H1 (cell line): ENCODE measurements at regions not wholly inside any gene's neighbourhood (a gene's known extent, or its start where the extent isn't known, plus 50 kb on each side); places are given as distances from the start of the nearest gene placed in this dataset.

Experiments used
- CTCF ChIA-PET: fragments of 300-600 bp; sonication (Branson Sonifier 250); formaldehyde crosslinking; loops from one replicate; lab custom pipeline; 2021; ENCODE audit not compliant: partially characterized antibody; lab: Charles Lee
- POLR2A ChIA-PET: fragments of 300-600 bp; sonication (Branson Sonifier 250); formaldehyde crosslinking; loops from one replicate; lab custom pipeline; 2021; ENCODE audit warnings: inconsistent platforms; ENCODE audit not compliant: partially characterized antibody; lab: Charles Lee
- DNase-seq, 2 experiments: peaks; one replicate each; pipeline versions ENCODE4 v3.0.0 to v3.0.0-alpha.2; 2010 to 2022; ENCODE audit warnings: low spot score in 2 of 2, low read depth in 1 of 2, mixed read lengths in 1 of 2
- FAIRE-seq: peaks from 2 replicates; lab custom pipeline; 2011; peaks lifted over from hg19 to GRCh38; lab: Jason Lieb, UNC
- H2AFZ ChIP-seq: 2 replicates; pipeline ENCODE4 v1.8.1; 2012; ENCODE audit warnings: low read length, inconsistent platforms
- H2AK5ac ChIP-seq: 2 replicates; pipeline ENCODE4 v1.6.1; 2013; ENCODE audit warnings: low read depth, low read length
- H2BK120ac ChIP-seq: replicated peaks from 2 replicates; pipeline ENCODE3; 2013; ENCODE audit warnings: low read depth, low read length, inconsistent platforms
- H2BK12ac ChIP-seq: 2 replicates; pipeline ENCODE4 v1.6.1; 2013; ENCODE audit warnings: low read depth, low read length
- H2BK15ac ChIP-seq: 2 replicates; pipeline ENCODE4 v1.6.1; 2013; ENCODE audit warnings: low read length
- H2BK20ac ChIP-seq: 2 replicates; pipeline ENCODE4 v1.6.1; 2013; ENCODE audit warnings: low read length
- H2BK5ac ChIP-seq: 2 replicates; pipeline ENCODE4 v1.6.1; 2013; ENCODE audit warnings: low read depth, low read length
- H3K14ac ChIP-seq: 2 replicates; pipeline ENCODE4 v1.6.1; 2013; ENCODE audit warnings: inconsistent platforms; ENCODE audit not compliant: insufficient read length
- H3K18ac ChIP-seq: 2 replicates; pipeline ENCODE4 v1.6.1; 2013; ENCODE audit warnings: low read length; ENCODE audit errors: extremely low read depth
- H3K23ac ChIP-seq: 2 replicates; pipeline ENCODE4 v1.6.1; 2013; ENCODE audit warnings: inconsistent platforms; ENCODE audit not compliant: insufficient read length
- H3K23me2 ChIP-seq: 2 replicates; pipeline ENCODE4 v1.6.1; 2013; ENCODE audit warnings: low read depth, low read length
- H3K27ac ChIP-seq: 2 replicates; pipeline ENCODE4 v1.6.1; 2011; ENCODE audit warnings: low read depth, low read length, inconsistent platforms
- H3K27me3 ChIP-seq, 4 experiments: replicated peaks in 1 of 4; 1 replicate in 1 of 4; 2 replicates in 3 of 4; pipeline versions ENCODE4 v1.6.1 to v1.8.1; 2011 to 2013; ENCODE audit warnings: low read length in 3 of 4, mild to moderate bottlenecking in 3 of 4, inconsistent platforms in 2 of 4, mixed read lengths in 2 of 4, moderate library complexity in 1 of 4; ENCODE audit not compliant: control insufficient read depth in 3 of 4, insufficient read depth in 3 of 4; ENCODE audit errors: extremely low read depth in 1 of 4
- H3K36me3 ChIP-seq, 4 experiments: 2 replicates each; pipeline versions ENCODE4 v1.6.1 to v1.8.1; 2011 to 2013; ENCODE audit warnings: mild to moderate bottlenecking in 4 of 4, low read length in 3 of 4, moderate library complexity in 2 of 4, control low read depth in 1 of 4, inconsistent platforms in 1 of 4; ENCODE audit not compliant: insufficient read depth in 4 of 4, control insufficient read depth in 2 of 4
- H3K4ac ChIP-seq: replicated peaks from 2 replicates; pipeline ENCODE3; 2013; ENCODE audit warnings: low read length, low read depth, mixed read lengths, inconsistent platforms; ENCODE audit not compliant: insufficient read length
- H3K4me1 ChIP-seq, 4 experiments: replicated peaks in 1 of 4; 1 replicate in 1 of 4; 2 replicates in 3 of 4; pipeline versions ENCODE4 v1.6.1 to v1.8.1; 2011 to 2013; ENCODE audit warnings: low read length in 3 of 4, inconsistent platforms in 2 of 4, mixed read lengths in 1 of 4; ENCODE audit not compliant: insufficient read depth in 4 of 4, control insufficient read depth in 3 of 4
- H3K4me2 ChIP-seq, 2 experiments: 2 replicates each; pipeline versions ENCODE4 v1.6.1 to v1.8.1; 2011 to 2013; ENCODE audit warnings: low read depth in 2 of 2, low read length in 2 of 2, control low read depth in 1 of 2, inconsistent platforms in 1 of 2, mild to moderate bottlenecking in 1 of 2; ENCODE audit not compliant: insufficient read depth in 1 of 2
- H3K4me3 ChIP-seq, 4 experiments: fragments of 200-600, 300-600 bp in 1 of 4; sonication (generic), shearing (Covaris generic), sonication (Bioruptor Twin) in 1 of 4; 2 replicates each; pipeline versions ENCODE4 v1.5.1 to v1.8.1; 2011 to 2016; ENCODE audit warnings: low read length in 4 of 4, low read depth in 3 of 4, control low read depth in 2 of 4, inconsistent platforms in 2 of 4, mild to moderate bottlenecking in 2 of 4, mixed read lengths in 1 of 4, moderate library complexity in 1 of 4; ENCODE audit not compliant: insufficient read depth in 2 of 4; ENCODE audit errors: extremely low read depth in 1 of 4
- H3K56ac ChIP-seq: replicated peaks from 2 replicates; pipeline ENCODE3; 2013; ENCODE audit warnings: low read depth, mild to moderate bottlenecking, mixed read lengths, low read length, inconsistent platforms; ENCODE audit not compliant: insufficient read length
- H3K79me1 ChIP-seq: 2 replicates; pipeline ENCODE4 v1.6.1; 2013; ENCODE audit warnings: low read depth, low read length, control low read depth
- H3K79me2 ChIP-seq, 2 experiments: 2 replicates each; pipeline versions ENCODE4 v1.6.1 to v1.8.1; 2012 to 2013; ENCODE audit warnings: low read length in 2 of 2, mild to moderate bottlenecking in 2 of 2, inconsistent platforms in 1 of 2; ENCODE audit not compliant: insufficient read depth in 2 of 2, control insufficient read depth in 1 of 2
- H3K9ac ChIP-seq, 4 experiments: replicated peaks in 1 of 4; 1 replicate in 1 of 4; 2 replicates in 3 of 4; pipeline versions ENCODE4 v1.6.1 to v1.8.1; 2011 to 2013; ENCODE audit warnings: low read depth in 3 of 4, low read length in 3 of 4, control low read depth in 2 of 4, mild to moderate bottlenecking in 2 of 4, moderate library complexity in 2 of 4, inconsistent platforms in 1 of 4; ENCODE audit errors: extremely low read depth in 1 of 4
- H3K9me3 ChIP-seq, 2 experiments: 2 replicates each; pipeline versions ENCODE4 v1.6.1 to v1.8.1; 2012 to 2013; ENCODE audit warnings: mild to moderate bottlenecking in 2 of 2, moderate library complexity in 2 of 2, control low read depth in 1 of 2, inconsistent platforms in 1 of 2, low read depth in 1 of 2, low read length in 1 of 2, mixed read lengths in 1 of 2; ENCODE audit not compliant: insufficient read depth in 2 of 2
- H4K20me1 ChIP-seq, 2 experiments: replicated peaks in 1 of 2; 2 replicates each; pipeline versions ENCODE3 to v1.8.1; 2011 to 2013; ENCODE audit warnings: inconsistent platforms in 2 of 2, low read length in 2 of 2, mild to moderate bottlenecking in 1 of 2; ENCODE audit not compliant: insufficient read depth in 2 of 2, control insufficient read depth in 1 of 2
- H4K5ac ChIP-seq: 2 replicates; pipeline ENCODE4 v1.6.1; 2013; ENCODE audit warnings: low read length, low read depth, mixed read lengths, inconsistent platforms; ENCODE audit not compliant: insufficient read length
- H4K8ac ChIP-seq: 2 replicates; pipeline ENCODE4 v1.8.0; 2013; ENCODE audit warnings: mild to moderate bottlenecking, moderate library complexity, low read length, inconsistent platforms; ENCODE audit not compliant: insufficient read depth; ENCODE audit errors: extremely low read depth
- H4K91ac ChIP-seq: replicated peaks from 2 replicates; pipeline ENCODE3; 2013; ENCODE audit warnings: low read length, mixed read lengths, inconsistent platforms; ENCODE audit not compliant: insufficient read length
- ASH2L ChIP-seq: fragments of 200-600, 300-600 bp; sonication (generic); IDR thresholded peaks from one replicate; pipeline ENCODE4 v1.7.1; 2017; ENCODE audit warnings: low read length
- BACH1 ChIP-seq: IDR thresholded peaks from 2 replicates; pipeline ENCODE4 v1.6.1; 2012; ENCODE audit warnings: low read length, improper control_type of control experiment
- CBX8 ChIP-seq: fragments of 300-800, 300-1000 bp; sonication (generic); IDR thresholded peaks from 2 replicates; pipeline ENCODE4 v1.7.1; 2016; ENCODE audit warnings: low read depth, low read length, borderline replicate concordance
- CTCF ChIP-seq, 3 experiments: IDR thresholded peaks; 1 replicate in 2 of 3; 2 replicates in 1 of 3; pipeline versions ENCODE4 v1.5.1 to v1.6.1; 2011; ENCODE audit warnings: low read length in 3 of 3, mild to moderate bottlenecking in 3 of 3, inconsistent platforms in 2 of 3, low read depth in 1 of 3, moderate library complexity in 1 of 3; ENCODE audit not compliant: insufficient read depth in 1 of 3; ENCODE audit errors: control extremely low read depth in 1 of 3
- POU5F1 ChIP-seq: IDR thresholded peaks from 2 replicates; pipeline ENCODE4 v1.6.1; 2011; ENCODE audit warnings: low read depth, mild to moderate bottlenecking, low read length, moderate library complexity
- SIN3A ChIP-seq, 2 experiments: IDR thresholded peaks in 1 of 2; conservative IDR thresholded peaks in 1 of 2; 2 replicates each; pipeline ENCODE4 v1.6.1; 2011 to 2012; ENCODE audit warnings: low read length in 2 of 2, improper control_type of control experiment in 1 of 2, low read depth in 1 of 2, mild to moderate bottlenecking in 1 of 2
- SIX5 ChIP-seq: IDR thresholded peaks from 2 replicates; pipeline ENCODE4 v1.6.1; 2011; ENCODE audit warnings: mild to moderate bottlenecking, low read depth, low read length
- SP1 ChIP-seq: IDR thresholded peaks from 2 replicates; pipeline ENCODE4 v1.6.1; 2011; ENCODE audit warnings: low read depth, low read length
- TAF7 ChIP-seq: optimal IDR thresholded peaks from 2 replicates; pipeline ENCODE3; 2011; ENCODE audit warnings: low read depth, mild to moderate bottlenecking, inconsistent platforms, low read length, moderate library complexity, borderline replicate concordance
- YY1 ChIP-seq: IDR thresholded peaks from 2 replicates; pipeline ENCODE4 v1.6.1; 2011; ENCODE audit warnings: low read depth, mild to moderate bottlenecking, low read length
- WGBS, 2 experiments: shearing (Covaris generic) in 1 of 2; methylation state at CpG; one replicate each; pipeline versions ENCODE4 v1.1.6 to v1.1.7; 2013 to 2015; ENCODE audit warnings: low lambda C conversion rate in 2 of 2, mixed read lengths in 2 of 2, inconsistent platforms in 1 of 2, low coverage in 1 of 2, missing lambda C conversion rate in 1 of 2; ENCODE audit not compliant: insufficient replicate concordance in 2 of 2, insufficient coverage in 1 of 2, insufficient read length in 1 of 2; ENCODE audit errors: extremely low coverage in 1 of 2, missing lambda C conversion rate in 1 of 2; 5-methylcytosine and 5-hydroxymethylcytosine counted together

- Histone ChIP-seq H4K91ac (no peak overlapping the region), H3K9ac (no peak overlapping the region), H3K23me2 (no peaks in the 10 kb centered on the region), H3K4me2 (no peak overlapping the region), H3K56ac (no peak overlapping the region), H3K36me3 (no peaks in the 10 kb centered on the region), H3K4me3 (no peak overlapping the region), H3K4me1 (no peaks in the 10 kb centered on the region), H3K18ac (no peak overlapping the region), H2AK5ac (no peak overlapping the region), H3K23ac (no peak overlapping the region), H2BK12ac (no peak overlapping the region), H2BK20ac (no peak overlapping the region), H3K79me1 (no peaks in the 10 kb centered on the region), H2BK5ac (no peak overlapping the region), H3K4ac (no peak overlapping the region), H2BK120ac (no peak overlapping the region), H4K8ac (no peak overlapping the region), H3K27me3 (no peaks in the 10 kb centered on the region), H2BK15ac (no peak overlapping the region), H2AFZ (no peak overlapping the region), H3K9me3 (no peaks in the 10 kb centered on the region), H4K5ac (no peak overlapping the region), H3K79me2 (no peaks in the 10 kb centered on the region), H3K27ac (no peak overlapping the region), H4K20me1 (no peaks in the 10 kb centered on the region), H3K14ac (no peak overlapping the region)
- no peak for DNase-seq
- ChIA-PET CTCF (interaction anchor here (1.7 kb wide), 1 partner anchor 14 kb away, joined by 3 read pairs; no protein-coding TSS in a partner anchor), POLR2A (no interaction called here)
- 82% methylated on average over 2 of the region's 2 CpGs; no CpG with 5 or more reads in 1 of the 2 experiments for WGBS, 2 experiments
- no peak for FAIRE-seq
- no peak for TF ChIP-seq SP1
- no peak for TF ChIP-seq SIX5
- no peak for TF ChIP-seq POU5F1
- no peak for TF ChIP-seq TAF7
- no peak for TF ChIP-seq BACH1
- no peak for TF ChIP-seq CBX8
- no peak for TF ChIP-seq SIN3A (conservative IDR thresholded peaks at IDR 0.05 in 1 of 2, IDR thresholded peaks at IDR 0.05 in 1 of 2; ENCODE audit: low read depth in 1 of 2, low read length in 2 of 2)
- no peak for TF ChIP-seq YY1
- no peak for TF ChIP-seq ASH2L
- no peak for TF ChIP-seq CTCF (IDR thresholded peaks at IDR 0.05; ENCODE audit: control extremely low read depth in 1 of 3, insufficient read depth in 1 of 3, low read depth in 1 of 3, low read length in 3 of 3)
Measured at GRCh38 chr9:117839862-117840261, 135.7 kb downstream of the TLR4 start.
